NCI-H1105 treated with DMSO at 0.1 percent for 48 hours (cell line): ENCODE measurements at regions not wholly inside any gene's neighbourhood (a gene's known extent, or its start where the extent isn't known, plus 50 kb on each side); places are given as distances from the start of the nearest gene placed in this dataset.

Experiments
- DNase-seq: peaks from one replicate; lab custom pipeline; 2025; lab: John Stamatoyannopoulos, UW

DNA sequence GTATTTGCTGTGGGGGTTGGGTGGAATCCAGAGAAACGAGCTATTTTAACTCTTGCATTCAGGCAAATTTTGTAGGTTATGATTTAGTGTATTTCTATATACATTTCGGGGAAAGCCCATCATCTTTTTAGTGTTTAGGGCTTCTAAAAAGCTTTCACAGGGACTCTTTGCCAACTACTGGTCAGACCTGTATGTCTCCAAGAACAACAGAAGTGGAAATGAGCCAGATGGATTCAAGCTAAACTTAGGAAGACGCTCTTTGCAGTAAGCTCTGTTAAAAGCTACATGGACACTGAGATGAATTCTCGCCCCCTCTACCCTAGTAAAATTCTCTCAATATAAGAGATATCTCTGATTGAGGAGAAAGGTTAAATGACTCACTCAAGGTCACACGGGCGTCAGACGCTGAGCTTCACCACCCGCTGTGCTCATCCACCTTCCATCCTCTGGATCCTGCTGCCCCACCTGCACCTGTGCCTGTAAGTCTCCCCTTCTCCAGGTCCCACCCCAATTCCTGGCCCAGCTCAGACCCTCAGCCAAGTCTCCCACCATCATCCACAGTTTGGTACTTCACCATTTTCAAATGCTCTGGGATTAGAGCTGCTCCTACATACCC is 85.6 kb downstream of the MARCHF4 start:
- DNase-seq: no peak

DNA sequence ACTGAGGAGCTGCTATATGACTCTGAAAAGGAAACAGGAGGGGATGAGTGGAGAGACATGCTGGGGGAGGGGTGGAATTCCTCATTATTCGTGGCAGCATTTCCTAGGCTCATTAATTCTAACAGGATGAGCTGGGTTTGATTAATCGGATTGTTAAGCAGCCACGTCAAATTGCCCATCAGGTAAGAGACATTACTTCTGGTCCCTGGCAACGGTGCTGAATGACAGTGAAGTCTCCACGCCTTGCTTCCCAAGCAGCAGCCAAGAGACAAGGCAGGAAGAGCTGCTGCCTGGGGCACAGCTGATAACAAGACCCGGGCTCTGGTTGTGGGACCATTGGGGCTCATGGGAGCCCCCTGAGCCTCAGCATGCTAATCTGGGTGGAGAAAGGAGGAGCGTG is 86.6 kb downstream of the MARCHF4 start:
- no peak for DNase-seq

DNA sequence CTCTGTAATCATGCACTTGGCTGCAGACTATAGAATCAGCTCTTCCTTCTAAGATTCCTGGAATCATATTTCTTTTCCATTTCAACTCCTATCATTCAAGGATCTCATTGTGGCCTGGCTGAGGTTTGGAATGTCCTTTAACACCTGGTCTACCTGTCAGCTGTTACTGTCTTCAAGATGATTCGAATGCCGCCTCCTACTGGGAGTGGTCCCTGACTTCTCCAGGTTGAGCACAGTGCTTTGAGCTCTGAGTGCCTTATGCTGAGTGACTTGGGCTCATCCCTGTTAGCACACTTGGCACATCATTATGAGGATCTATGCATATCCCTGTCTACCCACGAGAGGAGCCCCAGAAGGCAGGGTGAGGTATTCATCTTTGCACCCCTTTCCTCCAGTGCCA is 87.6 kb downstream of the MARCHF4 start:
- no peak for DNase-seq

DNA sequence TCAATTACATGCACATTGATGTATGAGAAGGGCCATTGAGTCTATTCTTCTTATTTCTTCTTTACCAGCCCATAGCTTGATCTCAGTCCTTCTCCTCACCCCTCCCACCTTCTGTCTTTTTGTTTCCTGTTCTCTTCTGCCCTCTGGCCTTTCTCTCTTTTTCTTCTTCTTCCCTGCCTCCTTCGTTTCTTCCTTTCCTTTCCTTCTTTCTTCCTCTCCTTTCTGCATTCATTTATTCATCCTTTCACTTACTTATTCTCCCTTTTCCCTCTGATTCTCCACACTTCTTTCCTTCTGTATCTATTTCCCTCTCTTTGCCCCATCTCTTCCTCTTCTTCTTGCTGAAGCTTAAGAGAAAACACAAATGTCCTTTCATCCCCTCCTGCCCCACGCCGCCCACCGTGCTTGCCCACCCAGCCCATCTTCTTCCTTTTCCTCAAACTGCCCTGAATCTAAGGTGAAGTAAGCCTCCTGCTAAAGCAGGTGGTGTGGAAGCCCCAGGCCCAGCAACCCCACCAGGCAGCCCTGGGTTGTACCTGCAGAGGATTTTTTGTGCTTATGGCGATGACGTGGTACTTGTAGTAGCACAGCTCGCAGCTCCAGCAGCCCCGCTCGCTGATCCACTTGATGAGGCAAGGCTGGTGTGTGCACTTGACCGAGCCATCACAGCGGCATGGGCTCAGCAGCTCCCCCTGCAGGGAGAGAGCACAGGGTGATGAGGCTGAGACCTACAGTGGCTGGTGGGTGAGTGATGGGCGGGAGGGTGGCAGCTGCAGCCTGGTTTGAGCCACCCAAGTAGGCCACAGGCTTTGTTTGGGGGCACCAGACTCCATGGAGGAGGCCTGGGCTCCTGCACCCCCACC is 89.0 kb downstream of the MARCHF4 start:
- no peak for DNase-seq

DNA sequence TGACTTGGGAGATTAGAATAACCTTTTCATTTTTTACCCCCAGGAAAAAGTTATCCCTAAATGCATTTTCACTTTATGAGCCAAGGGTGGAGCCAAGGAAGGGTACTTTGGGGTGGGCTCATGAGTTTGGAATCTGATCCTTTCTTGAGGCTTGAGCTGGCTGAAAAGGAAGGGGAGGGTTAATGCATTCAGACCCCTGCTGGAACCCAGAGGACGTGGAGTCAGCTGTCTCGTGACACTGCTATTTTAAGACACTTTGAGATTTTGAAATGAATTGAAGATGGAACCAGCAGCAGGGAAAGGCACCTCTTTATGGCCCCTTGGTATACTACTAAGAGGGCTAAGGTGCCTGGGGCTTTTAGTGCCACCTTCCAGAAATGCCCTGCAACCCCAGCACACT is 90.4 kb downstream of the MARCHF4 start:
- DNase-seq: no peak

DNA sequence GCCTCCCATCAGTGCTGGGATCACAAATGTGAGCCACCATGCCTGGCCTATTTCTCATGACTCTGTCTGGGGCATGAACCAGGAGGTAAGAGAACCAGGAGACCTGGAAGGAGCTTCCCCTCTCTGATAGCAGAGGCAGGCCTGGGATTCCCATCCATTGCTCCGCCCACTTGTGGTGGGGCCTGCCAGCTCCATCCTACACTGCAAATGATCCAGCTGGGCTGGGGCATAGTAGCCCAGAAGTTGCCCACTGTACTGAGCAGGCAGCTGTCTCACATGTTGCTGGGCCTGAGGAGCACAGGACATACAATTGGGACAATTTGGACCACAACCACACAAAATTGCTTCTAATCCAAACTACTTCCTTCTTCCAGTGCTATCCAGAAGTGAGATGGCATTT is 91.0 kb downstream of the MARCHF4 start:
- DNase-seq: no peak

DNA sequence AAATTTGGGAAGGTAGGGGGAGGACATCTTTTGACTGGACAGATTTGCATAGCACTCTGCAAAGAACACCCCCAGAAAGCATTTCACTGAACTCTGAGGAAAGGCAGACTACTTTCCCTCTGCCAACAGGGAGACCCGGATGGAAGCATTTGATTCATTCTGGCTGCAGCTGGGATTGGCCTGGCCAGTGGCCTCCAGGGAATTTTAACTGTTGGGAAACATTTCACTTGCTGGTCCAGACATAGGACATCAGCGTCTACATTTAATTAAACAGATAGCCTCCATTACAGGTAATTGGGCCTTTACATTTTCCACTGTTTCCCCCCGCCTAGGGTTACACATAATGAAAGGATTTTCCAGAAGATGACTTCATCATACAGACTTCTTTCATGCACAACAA is 92.8 kb downstream of the MARCHF4 start:
- no peak for DNase-seq

DNA sequence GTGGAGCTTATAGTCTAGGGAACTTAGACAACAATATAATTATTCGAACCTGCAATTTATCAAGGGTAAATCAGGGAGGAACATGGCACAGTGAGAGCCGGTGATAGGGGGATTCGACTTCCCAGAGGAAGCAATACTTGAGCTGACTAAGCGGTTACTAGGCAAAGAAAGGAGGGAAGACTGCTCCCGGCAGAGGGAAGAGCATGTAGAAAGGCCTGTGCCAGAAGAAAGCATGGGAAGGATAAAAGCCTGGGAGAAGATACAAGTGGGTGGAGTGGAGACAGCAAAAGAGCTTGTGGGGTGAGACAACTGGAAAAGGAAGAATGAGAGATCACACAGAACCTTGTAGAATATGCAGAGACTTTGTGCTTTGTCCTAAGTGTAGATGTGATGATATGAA is 93.3 kb downstream of the MARCHF4 start:
- no peak for DNase-seq

DNA sequence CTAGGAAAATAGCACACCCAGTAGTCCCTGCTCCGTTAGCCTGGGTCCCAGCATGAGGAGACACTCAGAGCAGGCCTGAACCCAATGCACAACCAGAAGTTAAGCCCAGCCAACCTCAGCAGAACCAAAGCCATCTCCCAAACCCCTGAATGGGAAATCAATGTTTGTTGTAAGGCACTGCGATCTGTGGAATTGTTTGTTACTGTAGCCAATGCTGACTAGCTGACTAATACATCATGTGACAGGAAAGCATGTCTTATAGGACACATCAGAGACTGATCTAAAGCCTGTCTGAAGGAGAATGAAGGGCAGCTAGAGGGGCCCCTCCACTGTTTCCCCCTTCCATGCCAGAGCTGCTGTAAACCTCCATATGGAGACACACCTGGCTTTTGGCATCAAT is 96.4 kb downstream of the MARCHF4 start:
- no peak for DNase-seq

DNA sequence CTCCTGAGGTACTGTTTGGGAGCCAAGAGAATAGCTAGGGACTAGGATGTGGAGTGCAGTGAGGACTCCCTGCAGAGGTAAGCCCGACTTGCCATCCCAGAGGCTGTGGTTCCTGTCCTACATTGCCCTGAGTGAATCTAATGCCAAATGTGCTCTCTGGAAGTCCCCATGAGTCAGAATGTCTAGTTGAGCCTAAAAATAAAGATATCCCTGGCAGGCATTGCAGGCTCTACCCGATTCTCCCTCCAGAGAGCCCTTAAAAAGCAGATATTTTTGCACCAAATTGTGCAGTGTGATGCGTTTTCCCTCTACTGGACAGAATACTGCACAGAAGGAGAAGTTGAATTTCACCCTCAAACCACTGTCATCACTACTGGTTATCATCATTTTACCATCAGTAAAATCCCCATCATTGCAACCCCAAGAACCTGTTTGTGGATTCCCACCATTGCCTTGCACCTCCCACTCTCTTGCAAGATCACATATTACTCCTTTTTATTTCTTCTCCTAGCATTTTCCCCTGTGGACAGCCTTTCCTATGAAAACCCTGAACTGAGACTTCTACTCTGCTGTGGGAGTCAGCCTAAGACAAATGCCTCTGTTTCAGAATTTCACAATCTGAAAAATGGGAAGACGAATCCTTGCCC is 98.0 kb downstream of the MARCHF4 start:
- no peak for DNase-seq

DNA sequence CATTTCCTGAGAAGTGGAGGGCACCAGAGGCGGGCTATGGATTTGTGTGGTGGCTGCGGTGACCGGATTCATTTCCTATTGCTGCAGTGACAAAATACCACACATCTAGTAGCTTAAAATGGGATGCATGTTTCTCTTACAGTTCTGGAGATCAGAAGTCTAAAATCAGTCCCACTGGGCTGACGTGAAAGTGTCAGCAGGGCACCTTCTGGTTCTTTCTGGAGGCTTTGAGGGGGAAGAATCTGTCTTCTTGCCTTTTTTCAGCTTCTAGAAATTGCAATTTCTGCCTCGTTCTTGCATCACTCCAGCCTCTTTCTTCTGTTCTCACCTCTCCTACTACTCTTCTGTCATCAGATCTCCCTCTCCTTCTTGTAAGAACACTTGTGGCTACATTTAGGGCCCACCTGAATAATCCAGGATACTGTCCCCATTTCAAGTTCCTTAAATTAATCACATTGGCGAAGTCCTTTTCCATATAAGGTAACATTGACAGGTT is 111.2 kb downstream of the MARCHF4 start:
- DNase-seq: no peak

DNA sequence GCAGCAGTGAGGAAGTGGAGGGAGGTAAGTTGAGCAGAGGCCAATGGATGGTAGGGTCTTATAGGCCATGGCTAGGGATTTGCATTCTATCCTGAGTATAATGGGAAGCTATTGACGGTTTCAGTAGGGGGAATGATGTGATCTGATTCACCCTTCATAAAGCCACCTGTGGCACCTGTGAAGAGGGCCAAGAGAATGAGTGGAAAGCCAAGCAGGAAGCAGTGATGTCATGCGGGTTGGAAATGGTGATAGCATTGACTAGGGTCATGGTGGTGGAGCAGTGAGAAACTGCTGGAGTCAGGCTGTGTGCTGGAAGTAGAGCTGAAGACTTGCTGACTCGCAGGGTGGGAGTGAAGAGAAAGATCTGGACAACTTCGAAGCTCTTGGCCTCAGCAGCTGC is 111.7 kb downstream of the MARCHF4 start:
- no peak for DNase-seq

DNA sequence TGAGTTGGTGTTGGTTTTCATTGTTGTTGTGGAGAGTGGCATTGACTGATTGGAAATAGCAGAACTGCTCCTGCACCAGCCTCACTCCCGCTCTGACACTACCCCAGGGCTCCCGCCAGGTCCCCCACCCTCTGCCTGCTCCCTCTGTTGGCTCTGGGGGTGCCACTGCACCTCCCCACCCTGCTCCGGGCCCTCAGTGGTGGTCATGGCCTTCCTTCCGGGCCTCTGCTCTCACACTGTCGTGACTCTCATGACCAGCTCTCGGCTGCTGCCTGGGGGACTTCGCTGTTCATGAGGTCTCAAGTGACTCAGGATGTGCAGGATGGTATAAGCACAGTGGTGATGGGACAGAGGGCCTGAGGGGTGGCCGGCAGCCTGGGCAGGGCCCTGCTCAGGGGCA is 113.2 kb downstream of the MARCHF4 start:
- no peak for DNase-seq

DNA sequence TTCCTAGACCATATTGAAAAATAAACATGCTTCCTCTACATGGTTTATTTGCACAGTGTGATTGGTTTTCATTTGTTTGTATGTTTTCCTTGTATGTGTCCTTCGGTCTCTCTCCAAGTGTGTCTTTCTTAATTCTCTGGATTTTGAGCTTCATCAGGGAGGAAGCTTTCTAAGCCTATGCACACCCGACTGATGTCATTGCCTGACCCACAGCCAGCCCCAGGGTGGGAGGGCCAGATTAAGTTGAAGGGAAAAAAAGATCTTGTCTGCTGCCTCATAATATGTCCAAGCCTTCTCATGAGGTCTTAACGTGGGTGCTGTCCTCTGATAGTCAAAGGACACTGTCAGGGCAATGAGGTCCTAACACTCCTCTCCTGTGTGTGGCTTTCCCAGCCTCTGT is 115.2 kb downstream of the MARCHF4 start:
- no peak for DNase-seq
